Prostate gland (tissue), 2 donors: ENCODE measurements at regions not wholly inside any gene's neighbourhood (a gene's known extent, or its start where the extent isn't known, plus 50 kb on each side); places are given as distances from the start of the nearest gene placed in this dataset.

Experiments used
- DNase-seq: peaks from one replicate; pipeline ENCODE4 v3.0.0-alpha.2; 2019; ENCODE audit warnings: low spot score
- H3K27ac ChIP-seq, 2 donors: fragments of 200-600 bp; sonication (generic); 2 replicates each; pipeline ENCODE4 v1.5.1; 2017 to 2019
- H3K27me3 ChIP-seq: fragments of 200-600 bp; sonication (generic); replicated peaks from 2 replicates; pipeline ENCODE4 v1.5.1; 2019; ENCODE audit not compliant: insufficient read depth
- H3K36me3 ChIP-seq, 2 donors: fragments of 200-600 bp; sonication (generic); 1 replicate in 1 of 2; 2 replicates in 1 of 2; pipeline versions ENCODE4 v1.5.1 to v1.8.1; 2017 to 2019
- H3K4me1 ChIP-seq: fragments of 200-600 bp; sonication (generic); replicated peaks from 2 replicates; pipeline ENCODE4 v1.5.1; 2019
- H3K4me3 ChIP-seq, 2 donors: fragments of 200-600 bp; sonication (generic); 2 replicates each; pipeline ENCODE4 v1.5.1; 2017 to 2019
- H3K9me3 ChIP-seq: fragments of 200-600 bp; sonication (generic); 2 replicates; pipeline ENCODE4 v1.5.1; 2017
- POLR2A ChIP-seq: fragments of 450-650 bp; IDR thresholded peaks from one replicate; pipeline ENCODE4 v1.6.1; 2016; ENCODE audit warnings: antibody characterized with exemption, mild to moderate bottlenecking
- POLR2AphosphoS5 ChIP-seq: sonication (generic); formaldehyde crosslinking; IDR thresholded peaks from one replicate; pipeline ENCODE4 v1.6.1; 2017; ENCODE audit warnings: antibody characterized with exemption
- WGBS: methylation state at CpG from one replicate; pipeline ENCODE4 v1.1.5; 2018; 5-methylcytosine and 5-hydroxymethylcytosine counted together
- intact Hi-C: fragments of 100-400 bp; cut with DNase I; formaldehyde crosslinking; loops from one replicate; pipeline ENCODE4 v1.14.2; 2022
- TF ChIP-seq, protein P1 (sequence below), 4 experiments: fragments of 200-600 bp in 2 of 4; fragments of 450-650 bp in 2 of 4; sonication (generic) in 2 of 4; IDR thresholded peaks; 1 replicate in 3 of 4; 2 replicates in 1 of 4; pipeline ENCODE4 v1.5.1; 2016 to 2019; ENCODE audit warnings: antibody characterized with exemption in 4 of 4, mild to moderate bottlenecking in 2 of 4, moderate library complexity in 2 of 4

DNA sequence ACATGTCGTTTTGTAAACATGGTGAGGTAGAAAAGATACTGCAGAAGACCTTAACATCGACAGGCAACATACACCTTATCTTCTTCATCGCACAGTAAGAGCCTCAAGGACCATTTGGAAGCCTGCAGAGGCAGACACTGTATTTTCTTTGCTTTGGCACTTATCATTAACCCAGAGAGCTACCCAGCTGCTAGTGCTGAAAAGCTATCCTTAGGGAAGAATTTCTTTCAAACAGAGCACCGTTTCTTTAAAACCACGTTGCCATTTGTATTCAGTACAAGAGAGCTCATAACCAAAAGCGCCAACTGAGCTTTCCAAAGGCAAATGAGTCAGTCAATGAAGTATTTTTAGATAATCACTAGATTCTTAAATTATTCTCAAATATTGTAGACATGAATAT lies 306.6 kb downstream of the EPM2A start:
- Histone ChIP-seq H3K4me1 (no peaks in the 10 kb centered on the region), H3K36me3 (no peaks in the 10 kb centered on the region), H3K27me3 (no peaks in the 10 kb centered on the region), H3K4me3 (no peak overlapping the region), H3K27ac (no peak overlapping the region), H3K9me3 (no peaks in the 10 kb centered on the region)
- no peak for DNase-seq
- 27% methylated on average over 6 of the region's 6 CpGs for WGBS
- intact Hi-C loops = no loop called here
- no peak for TF ChIP-seq POLR2AphosphoS5
- TF ChIP-seq POLR2A = no peak
- TF ChIP-seq, protein P1, sequence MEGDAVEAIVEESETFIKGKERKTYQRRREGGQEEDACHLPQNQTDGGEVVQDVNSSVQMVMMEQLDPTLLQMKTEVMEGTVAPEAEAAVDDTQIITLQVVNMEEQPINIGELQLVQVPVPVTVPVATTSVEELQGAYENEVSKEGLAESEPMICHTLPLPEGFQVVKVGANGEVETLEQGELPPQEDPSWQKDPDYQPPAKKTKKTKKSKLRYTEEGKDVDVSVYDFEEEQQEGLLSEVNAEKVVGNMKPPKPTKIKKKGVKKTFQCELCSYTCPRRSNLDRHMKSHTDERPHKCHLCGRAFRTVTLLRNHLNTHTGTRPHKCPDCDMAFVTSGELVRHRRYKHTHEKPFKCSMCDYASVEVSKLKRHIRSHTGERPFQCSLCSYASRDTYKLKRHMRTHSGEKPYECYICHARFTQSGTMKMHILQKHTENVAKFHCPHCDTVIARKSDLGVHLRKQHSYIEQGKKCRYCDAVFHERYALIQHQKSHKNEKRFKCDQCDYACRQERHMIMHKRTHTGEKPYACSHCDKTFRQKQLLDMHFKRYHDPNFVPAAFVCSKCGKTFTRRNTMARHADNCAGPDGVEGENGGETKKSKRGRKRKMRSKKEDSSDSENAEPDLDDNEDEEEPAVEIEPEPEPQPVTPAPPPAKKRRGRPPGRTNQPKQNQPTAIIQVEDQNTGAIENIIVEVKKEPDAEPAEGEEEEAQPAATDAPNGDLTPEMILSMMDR (IDR thresholded peaks at IDR 0.05) = no peak

GRCh38 chr6:145442110-145442509 lies 293.2 kb downstream of the EPM2A start:
- no peaks in the 10 kb centered on the region for H3K36me3 ChIP-seq
- intact Hi-C loops = no loop called here
- H3K27ac ChIP-seq = no peak overlapping the region
- no peak for DNase-seq
- H3K9me3 ChIP-seq = no peaks in the 10 kb centered on the region
- WGBS = 99% methylated on average over 2 of the region's 2 CpGs
- H3K4me1 ChIP-seq = no peaks in the 10 kb centered on the region
- no peak overlapping the region for H3K4me3 ChIP-seq
- no peaks in the 10 kb centered on the region for H3K27me3 ChIP-seq
- no peak for TF ChIP-seq POLR2A
- no peak for TF ChIP-seq POLR2AphosphoS5
- TF ChIP-seq, protein P1 (IDR thresholded peaks at IDR 0.05) = no peak

DNA sequence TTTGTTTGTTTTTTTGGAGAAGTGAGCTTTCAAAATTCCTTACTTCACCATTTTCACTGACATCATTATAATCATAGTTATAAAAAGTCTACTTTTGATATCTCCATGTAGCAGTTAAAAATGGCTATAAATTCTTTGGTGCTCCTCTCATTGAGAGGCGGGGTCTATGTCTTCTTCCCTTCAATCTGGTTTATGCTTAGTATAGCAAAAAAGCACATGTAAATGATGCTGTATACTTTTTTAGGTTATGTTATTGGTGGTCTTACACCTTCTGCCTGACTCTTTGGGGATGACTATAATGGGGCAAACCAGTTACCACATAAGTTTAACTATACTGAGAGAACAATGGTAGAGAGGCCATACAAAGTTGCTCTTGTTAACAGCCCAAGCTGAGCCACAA lies 289.6 kb downstream of the EPM2A start:
- Histone ChIP-seq H3K9me3 (no peaks in the 10 kb centered on the region), H3K4me3 (no peak overlapping the region), H3K27me3 (no peaks in the 10 kb centered on the region), H3K4me1 (no peaks in the 10 kb centered on the region), H3K36me3 (no peaks in the 10 kb centered on the region), H3K27ac (no peak overlapping the region)
- WGBS = 93% methylated on average over 1 of the region's 1 CpG
- no peak for DNase-seq
- TF ChIP-seq POLR2A = no peak
- no peak for TF ChIP-seq POLR2AphosphoS5
- TF ChIP-seq, protein P1 (IDR thresholded peaks at IDR 0.05) = no peak
- intact Hi-C loops = no loop called here

DNA sequence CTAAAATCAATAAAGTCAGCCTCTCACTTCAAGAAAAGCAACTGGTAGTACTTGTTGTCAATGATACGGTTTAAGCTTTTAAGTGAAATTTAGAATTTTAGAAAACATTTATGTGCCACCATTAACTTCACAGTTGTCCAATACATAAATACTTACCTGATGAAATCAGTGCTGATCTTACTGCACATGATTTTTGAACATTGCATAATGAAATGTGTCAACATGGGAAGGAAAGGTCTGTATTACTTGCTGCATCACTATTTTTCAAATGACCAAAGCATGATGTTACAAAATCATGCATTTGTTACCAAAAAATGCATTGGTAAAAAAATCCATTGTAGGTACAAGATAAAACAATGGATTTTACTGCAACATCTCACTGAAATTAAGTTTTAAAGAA lies 284.3 kb downstream of the EPM2A start:
- TF ChIP-seq, protein P1 (IDR thresholded peaks at IDR 0.05) = no peak
- TF ChIP-seq POLR2AphosphoS5 (no peak), POLR2A (no peak)
- Histone ChIP-seq H3K27me3 (no peaks in the 10 kb centered on the region), H3K4me3 (no peak overlapping the region), H3K36me3 (no peaks in the 10 kb centered on the region), H3K9me3 (no peaks in the 10 kb centered on the region), H3K4me1 (no peaks in the 10 kb centered on the region), H3K27ac (no peak overlapping the region)
- intact Hi-C loops = no loop called here
- DNase-seq = no peak
- 86% methylated on average over 1 of the region's 1 CpG for WGBS

- no peak for DNase-seq
- Histone ChIP-seq H3K27ac (no peak overlapping the region), H3K27me3 (no peaks in the 10 kb centered on the region)
Measured at GRCh38 chr6:145453376-145453775, 281.9 kb downstream of the EPM2A start.

More at GRCh38 chr6:145453376-145453775, 281.9 kb downstream of the EPM2A start:
- Histone ChIP-seq H3K4me3 (no peak overlapping the region), H3K4me1 (no peaks in the 10 kb centered on the region), H3K36me3 (no peaks in the 10 kb centered on the region), H3K9me3 (no peaks in the 10 kb centered on the region)
- intact Hi-C loops = no loop called here
- TF ChIP-seq, protein P1 (IDR thresholded peaks at IDR 0.05) = no peak
- TF ChIP-seq POLR2AphosphoS5 = no peak
- TF ChIP-seq POLR2A = no peak
